Frontal cortex (tissue), 3 donors: ENCODE measurements at regions not wholly inside any gene's neighbourhood (a gene's known extent, or its start where the extent isn't known, plus 50 kb on each side); places are given as distances from the start of the nearest gene placed in this dataset.
"Not testable (repeated sequence)": the region's sequence is repeated elsewhere in the genome, so short reads cannot be mapped to it uniquely, and the experiment has no call there.

Experiments
- DNase-seq, 2 donors: peaks; one replicate each; pipeline ENCODE4 v3.0.0; 2012; ENCODE audit warnings: low spot score in 2 of 2
- FAIRE-seq: peaks from 2 replicates; lab custom pipeline; 2012; peaks lifted over from hg19 to GRCh38; lab: Jason Lieb, UNC
- donor health status: control.
- donor health status: control.
- donor health status: control.

- no peak for FAIRE-seq
These were observed 156.6 kb upstream of the NLRP1 start for GRCh38 chr17:5740937-5741336.

DNA sequence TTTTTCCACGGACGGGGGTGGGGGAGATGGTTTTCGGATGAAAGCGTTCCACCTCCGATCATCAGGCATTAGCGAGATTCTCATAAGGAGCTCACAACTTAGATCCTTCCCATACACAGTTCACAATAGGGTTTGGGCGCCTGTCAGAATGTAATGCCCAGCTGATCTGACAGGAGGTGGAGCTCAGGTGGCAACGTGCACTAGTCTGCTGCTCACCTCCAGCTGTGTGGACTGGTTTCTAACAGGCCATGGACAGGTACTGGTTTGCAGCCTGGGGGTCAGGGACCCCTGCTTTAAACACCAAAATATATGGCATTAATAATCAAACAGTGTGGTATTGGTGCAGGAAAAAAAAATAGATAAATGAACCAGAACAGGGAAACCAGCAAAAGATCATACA, 157.5 kb upstream of the NLRP1 start:
- DNase-seq (no peak), FAIRE-seq (no peak)

More at GRCh38 chr17:5740937-5741336, 156.6 kb upstream of the NLRP1 start:
- no peak for DNase-seq

DNA sequence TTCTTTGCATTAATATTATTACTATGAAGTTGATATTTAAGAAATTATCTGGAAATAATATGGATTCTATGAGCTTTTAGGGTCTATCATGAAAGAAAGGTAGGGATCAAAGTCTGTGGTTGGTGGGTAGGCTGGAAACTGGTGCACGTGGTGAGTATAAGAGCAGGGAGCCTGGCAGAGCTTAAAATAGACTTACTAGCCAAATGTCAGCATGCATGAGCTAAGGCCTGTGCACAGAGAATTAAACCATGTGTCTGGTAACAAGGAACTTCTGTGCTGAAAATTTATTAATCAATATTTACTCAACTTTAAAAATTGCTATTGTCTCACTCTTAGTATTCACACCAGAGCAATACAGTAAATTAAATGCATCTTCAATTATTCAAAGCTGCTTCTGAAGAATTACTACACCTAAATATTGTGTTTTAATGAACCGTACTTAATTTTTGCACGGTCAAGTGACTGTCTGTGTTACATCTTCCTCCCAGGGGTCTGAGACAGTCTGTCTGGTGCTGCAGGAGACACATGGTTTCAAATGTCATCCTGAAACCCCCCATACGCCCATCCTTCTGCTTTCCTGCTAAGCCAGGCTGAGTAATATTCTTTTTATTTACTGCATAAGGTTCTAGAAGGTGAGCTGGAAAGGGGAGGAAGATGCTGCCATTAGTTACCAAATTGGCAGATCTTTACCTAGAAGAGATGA, 161.0 kb upstream of the NLRP1 start:
- FAIRE-seq (no peak), DNase-seq (no peak)

DNA sequence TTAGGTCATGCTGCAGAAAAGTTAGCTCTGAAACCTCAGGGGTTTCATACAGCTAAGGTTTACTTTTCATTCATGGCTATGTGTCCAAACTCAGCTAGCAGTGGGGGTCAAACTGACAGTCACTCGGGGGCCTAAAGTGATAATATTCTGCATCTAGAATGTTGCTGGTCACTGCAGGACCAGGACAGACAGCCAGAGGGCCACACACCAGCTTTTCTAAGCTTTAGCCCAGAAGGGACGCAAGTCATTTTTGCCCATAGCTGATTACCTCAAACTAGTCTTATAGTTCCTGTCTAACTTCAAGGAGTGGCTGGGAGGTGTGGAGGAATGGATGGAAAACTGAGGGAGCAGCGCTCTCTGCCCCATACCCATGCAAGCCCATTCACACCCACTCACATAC, 163.0 kb upstream of the NLRP1 start:
- no peak for DNase-seq
- no peak for FAIRE-seq

DNA sequence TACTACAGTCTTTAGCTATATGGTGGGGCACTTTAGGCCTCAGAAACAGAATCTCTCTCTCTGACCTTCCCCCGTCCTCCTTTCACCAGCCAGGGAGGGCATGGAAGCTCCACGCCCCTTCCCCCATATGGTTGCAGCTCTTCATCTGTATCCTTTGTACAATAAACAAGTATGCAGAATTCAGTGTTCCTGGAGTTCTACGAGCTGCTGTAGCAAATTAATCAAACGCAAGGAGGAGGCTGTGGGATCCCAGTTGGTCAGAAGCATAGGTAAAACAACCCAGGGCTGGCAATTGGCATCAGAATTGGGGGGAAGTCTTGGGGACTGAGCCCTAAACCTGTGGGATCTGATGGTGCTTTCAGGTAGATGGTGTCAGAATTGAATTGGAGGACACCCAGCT, 163.7 kb upstream of the NLRP1 start:
- DNase-seq (no peak), FAIRE-seq (no peak)

DNA sequence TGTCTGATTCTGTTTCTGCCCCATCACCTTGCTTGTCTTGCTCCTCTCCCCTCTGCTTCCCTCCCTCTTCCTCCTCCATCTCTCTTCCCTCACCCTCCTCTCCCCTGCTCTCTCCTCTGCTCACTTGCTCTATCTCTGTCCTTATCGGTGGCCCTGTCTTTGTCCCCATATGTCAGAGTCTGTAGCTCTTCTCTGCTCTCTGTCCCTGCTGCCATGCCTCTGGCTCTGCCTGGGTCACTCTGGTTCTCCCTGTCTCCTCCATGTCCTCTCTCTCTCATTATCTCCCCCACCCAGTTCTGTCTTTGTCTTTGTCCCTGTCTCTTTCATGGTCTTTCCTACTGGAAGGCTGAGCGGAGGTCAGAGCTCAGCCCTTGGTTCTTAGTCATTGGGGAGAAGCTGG, 169.1 kb upstream of the NLRP1 start:
- no peak for FAIRE-seq
- no peak for DNase-seq

DNA sequence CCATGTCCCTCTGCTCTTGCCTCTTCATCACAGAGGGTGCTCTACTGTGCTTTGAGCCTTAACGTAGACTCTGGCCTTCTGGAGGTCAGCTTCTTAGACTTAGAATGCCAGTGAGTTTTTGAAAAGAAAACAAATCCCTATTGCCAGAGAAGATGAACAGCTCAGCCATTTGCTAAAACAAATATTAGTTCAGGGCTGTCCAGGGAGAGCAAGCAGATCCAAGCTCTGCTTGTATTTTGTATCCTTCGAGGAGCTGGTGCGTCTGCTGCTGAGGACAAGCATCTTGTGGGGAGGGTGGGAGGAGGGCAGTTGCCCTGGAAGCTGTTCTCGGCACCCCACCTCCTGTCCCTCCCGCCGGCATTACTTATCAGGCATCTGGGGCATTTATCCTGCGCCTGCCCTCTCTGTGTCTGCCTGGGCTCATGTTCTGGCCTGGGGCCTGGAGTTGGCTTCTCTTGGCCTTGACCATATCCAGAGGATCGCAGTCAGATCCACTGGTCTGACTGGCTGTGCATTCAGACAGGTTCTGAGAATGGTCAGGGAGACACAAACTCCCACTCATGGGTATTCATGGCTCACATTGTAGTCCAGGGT, 173.1 kb upstream of the NLRP1 start:
- no peak for FAIRE-seq

GRCh38 chr17:5758651-5759050, 174.3 kb upstream of the NLRP1 start:
- no peak for FAIRE-seq

More for the DNA sequence above, 173.1 kb upstream of the NLRP1 start:
- no peak for DNase-seq

GRCh38 chr17:5759501-5759925, 175.2 kb upstream of the NLRP1 start:
- no peak for FAIRE-seq
- no peak for DNase-seq

More at GRCh38 chr17:5758651-5759050, 174.3 kb upstream of the NLRP1 start:
- DNase-seq = no peak

DNA sequence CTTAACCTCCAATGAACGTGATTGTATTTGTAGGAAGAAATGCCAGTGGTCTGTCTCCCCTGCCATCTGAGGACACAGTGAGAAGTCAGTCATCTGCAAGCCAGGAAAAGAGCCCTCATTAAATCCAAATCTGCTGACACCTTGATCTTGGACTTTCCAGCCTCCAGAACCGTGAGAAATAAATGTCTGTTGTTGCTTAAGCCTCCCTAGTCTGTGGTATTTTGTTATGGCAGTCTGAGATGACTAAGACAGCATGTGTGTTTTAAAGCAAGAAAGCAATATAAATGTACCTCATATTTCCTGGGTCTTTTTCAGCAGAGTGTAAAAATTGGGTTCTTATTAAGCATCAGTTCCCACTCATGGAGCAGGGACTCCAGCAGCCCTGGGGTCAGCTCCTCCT, 177.9 kb upstream of the NLRP1 start:
- FAIRE-seq = no peak

DNA sequence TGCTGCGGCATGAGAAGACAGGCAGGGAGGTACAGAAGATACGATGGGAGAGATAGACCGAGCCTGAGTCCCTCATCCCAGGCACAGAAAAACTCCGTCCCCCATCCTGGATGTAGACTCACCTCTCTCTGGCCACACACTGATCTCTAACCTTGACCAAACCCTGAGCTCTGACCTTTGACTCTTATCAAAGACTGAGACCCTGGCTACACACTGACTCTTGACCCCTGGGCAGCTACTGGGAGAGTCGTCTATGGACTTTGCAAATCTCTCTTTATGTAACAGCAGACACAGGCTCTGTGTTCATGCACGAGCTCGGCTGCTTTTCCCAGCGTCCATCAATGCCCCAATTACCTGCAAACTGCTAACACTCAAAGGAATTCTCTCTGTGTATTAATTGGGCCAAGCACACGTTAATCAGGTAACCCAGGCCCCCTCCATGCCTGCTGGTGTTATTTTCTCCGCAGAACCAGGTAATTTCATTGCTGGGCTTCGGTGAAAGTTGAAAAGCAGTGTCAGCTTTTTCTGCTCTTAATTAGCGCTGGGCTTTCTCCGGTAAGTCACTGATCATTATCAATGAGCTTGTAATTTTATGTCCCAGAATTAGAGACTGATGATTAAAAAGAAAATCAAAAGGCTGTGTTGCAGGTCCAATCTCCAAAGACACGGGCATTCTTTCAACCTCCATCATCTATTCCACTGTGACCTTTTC, 179.4 kb upstream of the NLRP1 start:
- no peak for FAIRE-seq
- no peak for DNase-seq

More for the DNA sequence above, 177.9 kb upstream of the NLRP1 start:
- DNase-seq = no peak

- no peak for DNase-seq
- FAIRE-seq = no peak
These were observed 185.5 kb upstream of the NLRP1 start for GRCh38 chr17:5769593-5770354.

- no peak for FAIRE-seq
- DNase-seq = no peak
These were observed 186.3 kb upstream of the NLRP1 start for GRCh38 chr17:5770441-5771270.

GRCh38 chr17:5771271-5771577, 186.9 kb upstream of the NLRP1 start:
- DNase-seq, FAIRE-seq: not testable (repeated sequence)

- not testable (repeated sequence) for FAIRE-seq, DNase-seq
These were observed 187.7 kb upstream of the NLRP1 start for GRCh38 chr17:5772017-5772416.

DNA sequence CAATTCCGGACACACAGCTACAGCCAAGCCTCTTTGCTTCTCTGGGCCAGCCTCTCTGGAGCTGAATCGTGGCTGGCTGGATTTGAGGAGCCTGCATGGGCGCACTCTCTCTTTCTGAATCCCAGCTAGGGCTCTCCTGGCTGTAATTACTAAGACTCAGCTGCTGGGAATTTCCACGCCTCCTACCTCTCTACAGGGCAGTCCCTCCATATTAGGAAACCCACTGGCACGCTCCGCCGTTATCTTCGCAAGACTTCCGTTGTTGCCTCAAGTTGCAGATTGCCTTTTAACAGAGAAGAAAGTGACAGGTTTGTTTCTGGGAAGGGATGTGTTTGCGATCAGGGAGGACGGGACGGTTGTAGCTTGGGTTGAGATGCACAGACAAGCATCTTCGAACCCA, 188.4 kb upstream of the NLRP1 start:
- FAIRE-seq = no peak
- DNase-seq = no peak

DNA sequence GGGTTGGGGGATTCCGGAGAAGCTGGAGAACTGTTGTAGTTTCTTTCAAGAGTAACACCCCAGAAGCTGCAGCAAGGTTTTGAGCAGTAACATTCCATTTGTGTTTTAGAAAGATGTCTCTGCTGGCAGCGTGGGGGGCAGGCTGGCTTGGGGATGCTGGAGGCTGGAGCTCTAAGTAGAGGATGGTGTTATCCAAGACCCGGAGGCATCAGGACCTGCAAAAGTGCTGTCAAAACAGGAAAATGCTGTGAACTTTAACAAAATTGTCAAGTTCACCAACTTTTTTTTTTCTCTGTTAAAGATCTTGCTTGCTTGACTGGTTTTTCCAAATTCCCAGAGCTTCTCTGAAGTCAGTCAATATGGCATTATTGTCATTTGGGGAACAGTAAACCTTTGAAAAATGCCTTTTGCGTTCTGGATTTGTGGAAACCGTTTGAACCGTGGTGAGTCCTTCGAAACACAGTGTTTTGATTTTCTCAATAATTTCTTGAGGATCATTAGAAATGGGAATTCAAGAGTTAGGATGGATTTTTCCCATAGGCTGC, 189.6 kb upstream of the NLRP1 start:
- FAIRE-seq (no peak), DNase-seq (no peak)

DNA sequence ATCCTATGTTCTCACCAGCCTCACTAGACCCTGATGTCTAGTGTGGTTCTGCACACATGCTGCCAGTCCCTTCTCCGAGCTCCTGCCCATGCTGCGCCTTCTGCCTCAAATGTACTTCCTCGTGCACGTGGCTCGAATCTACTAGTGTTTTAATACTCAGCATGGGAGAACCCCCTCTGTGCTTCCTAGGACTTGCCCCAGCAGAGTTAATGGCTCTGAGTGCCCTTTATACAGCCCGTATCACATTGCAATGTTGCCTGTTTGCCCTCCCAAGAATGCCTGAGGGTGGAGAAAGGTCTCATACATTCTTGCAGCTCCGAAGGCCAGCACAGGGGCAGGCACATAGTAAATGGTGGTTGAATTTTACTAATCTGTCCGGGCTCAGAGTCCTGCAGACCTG, 190.8 kb upstream of the NLRP1 start:
- no peak for DNase-seq
- no peak for FAIRE-seq

GRCh38 chr17:5780476-5780875, 196.2 kb upstream of the NLRP1 start:
- FAIRE-seq = no peak

More at GRCh38 chr17:5780476-5780875, 196.2 kb upstream of the NLRP1 start:
- no peak for DNase-seq
